ENCODE measurements at regions not wholly inside any gene's neighbourhood (a gene's known extent, or its start where the extent isn't known, plus 50 kb on each side); places are given as distances from the start of the nearest gene placed in this dataset.
A peak's percentile ranks its signal among the peaks of the same experiment; 100 is the strongest.

GRCh38 chr5:74131250-74131649 is 505.3 kb downstream of the ARHGEF28 start:
- H3K9ac ChIP-seq, result no peak overlapping the region
- H3K36me3 ChIP-seq, result no peaks in the 10 kb centered on the region
- no peaks in the 10 kb centered on the region for H3K9me3 ChIP-seq (ENCODE audit: low read depth)
- Mint-ChIP-seq H3K27me3 (ENCODE audit: insufficient read depth, low read depth) (peaks cover under 1% of the 10 kb centered on the region), H3K27ac (no peak overlapping the region), H3K9me3 (no peaks in the 10 kb centered on the region), H3K36me3 (no peaks in the 10 kb centered on the region), H3K4me1 (peaks cover 30% of the 10 kb centered on the region), H3K4me3 (no peak overlapping the region)
- TF ChIP-seq CTCF (IDR thresholded peaks at IDR 0.05) (no peak), EZH2phosphoT487 (IDR thresholded peaks at IDR 0.05) (no peak), EZH2 (IDR thresholded peaks at IDR 0.05) (no peak)
- H3K4me1 ChIP-seq, result peaks cover 8% of the 10 kb centered on the region
- no peaks in the 10 kb centered on the region for H3K79me2 ChIP-seq (ENCODE audit: low read depth)
- no peak overlapping the region for H3K4me3 ChIP-seq
- no peak for DNase-seq (ENCODE audit: low spot score)
- no peak overlapping the region for H2AFZ ChIP-seq (replicated peaks)
- no peak overlapping the region for H3K4me2 ChIP-seq
- no peaks in the 10 kb centered on the region for H4K20me1 ChIP-seq (ENCODE audit: low read depth)
- H3K27ac ChIP-seq, result no peak overlapping the region
- no peaks in the 10 kb centered on the region for H3K27me3 ChIP-seq
- H3F3A ChIP-seq (ENCODE audit: low read depth), result no peaks in the 10 kb centered on the region

GRCh38 chr5:74130155-74130897 is 504.3 kb downstream of the ARHGEF28 start:
- no peak overlapping the region for H3K27ac ChIP-seq
- Mint-ChIP-seq H3K9me3 (no peaks in the 10 kb centered on the region), H3K27ac (peak overlapping the region; percentile 58), H3K4me3 (no peak overlapping the region), H3K27me3 (ENCODE audit: insufficient read depth, low read depth) (no peaks in the 10 kb centered on the region), H3K36me3 (no peaks in the 10 kb centered on the region), H3K4me1 (peaks cover 30% of the 10 kb centered on the region)
- no peak for DNase-seq (ENCODE audit: low spot score)
- H3K4me3 ChIP-seq, result no peak overlapping the region
- no peaks in the 10 kb centered on the region for H4K20me1 ChIP-seq (ENCODE audit: low read depth)
- no peaks in the 10 kb centered on the region for H3K27me3 ChIP-seq
- H3K9ac ChIP-seq, result no peak overlapping the region
- peaks cover 8% of the 10 kb centered on the region for H3K4me1 ChIP-seq
- TF ChIP-seq CTCF (IDR thresholded peaks at IDR 0.05), result no peak
- no peak for TF ChIP-seq EZH2phosphoT487 (IDR thresholded peaks at IDR 0.05)
- no peak for TF ChIP-seq EZH2 (IDR thresholded peaks at IDR 0.05)
- no peaks in the 10 kb centered on the region for H3K79me2 ChIP-seq (ENCODE audit: low read depth)
- H3K9me3 ChIP-seq (ENCODE audit: low read depth), result no peaks in the 10 kb centered on the region
- no peaks in the 10 kb centered on the region for H3K36me3 ChIP-seq
- H3K4me2 ChIP-seq, result no peak overlapping the region
- peak overlapping the region; percentile 29 for H2AFZ ChIP-seq (replicated peaks)
- no peaks in the 10 kb centered on the region for H3F3A ChIP-seq (ENCODE audit: low read depth)

GRCh38 chr5:74127381-74128320 is 501.7 kb downstream of the ARHGEF28 start:
- no peaks in the 10 kb centered on the region for H3K27me3 Mint-ChIP-seq (ENCODE audit: insufficient read depth, low read depth)
- peaks cover 8% of the 10 kb centered on the region for H3K4me1 ChIP-seq
- H3K27me3 ChIP-seq, result no peaks in the 10 kb centered on the region
- no peak overlapping the region for H3K4me3 Mint-ChIP-seq
- no peak overlapping the region for H3K4me3 ChIP-seq
- no peaks in the 10 kb centered on the region for H3K79me2 ChIP-seq (ENCODE audit: low read depth)
- H3K27ac ChIP-seq, result no peak overlapping the region
- DNase-seq (ENCODE audit: low spot score), result peak; percentile 20
- H3F3A ChIP-seq (ENCODE audit: low read depth), result no peaks in the 10 kb centered on the region
- no peak overlapping the region for H2AFZ ChIP-seq (replicated peaks)
- no peaks in the 10 kb centered on the region for H3K36me3 ChIP-seq
- H3K36me3 Mint-ChIP-seq, result no peaks in the 10 kb centered on the region
- peaks cover 30% of the 10 kb centered on the region for H3K4me1 Mint-ChIP-seq
- no peak overlapping the region for H3K9ac ChIP-seq
- no peaks in the 10 kb centered on the region for H3K9me3 ChIP-seq (ENCODE audit: low read depth)
- H3K27ac Mint-ChIP-seq, result no peak overlapping the region
- no peaks in the 10 kb centered on the region for H3K9me3 Mint-ChIP-seq
- no peak overlapping the region for H3K4me2 ChIP-seq
- no peaks in the 10 kb centered on the region for H4K20me1 ChIP-seq (ENCODE audit: low read depth)
- TF ChIP-seq EZH2phosphoT487 (IDR thresholded peaks at IDR 0.05) (no peak), CTCF (IDR thresholded peaks at IDR 0.05) (peak; percentile 20), EZH2 (IDR thresholded peaks at IDR 0.05) (no peak)
